DMS153 treated with DMSO at 0.1 percent for 48 hours (cell line): ENCODE measurements at regions not wholly inside any gene's neighbourhood (a gene's known extent, or its start where the extent isn't known, plus 50 kb on each side); places are given as distances from the start of the nearest gene placed in this dataset.
"Not testable (repeated sequence)": the region's sequence is repeated elsewhere in the genome, so short reads cannot be mapped to it uniquely, and the experiment has no call there.

Experiments
- DNase-seq: peaks from one replicate; lab custom pipeline; 2025; ENCODE audit not compliant: unreplicated experiment; lab: John Stamatoyannopoulos, UW

DNA sequence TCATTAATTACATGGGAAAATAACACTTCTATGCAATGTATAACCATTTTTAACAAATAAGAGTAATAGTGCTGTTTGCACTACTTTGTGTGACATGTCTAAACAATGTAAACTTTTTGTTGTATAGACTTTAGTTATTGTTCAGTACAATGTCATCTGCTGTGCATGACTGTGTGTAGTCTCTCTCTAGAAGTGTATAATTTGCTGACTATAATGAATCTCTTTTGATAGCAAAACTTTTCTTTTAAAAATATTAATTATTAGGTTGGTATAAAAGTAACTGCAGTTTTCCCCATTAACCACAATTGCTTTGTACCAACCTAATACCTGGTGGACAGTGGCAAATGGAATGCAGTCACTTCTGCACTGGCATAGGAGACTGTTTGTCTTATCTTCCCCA, 124.2 kb upstream of the SGK1 start:
- no peak for DNase-seq

GRCh38 chr6:134438837-134439236, 120.9 kb upstream of the SGK1 start:
- DNase-seq, result no peak

DNA sequence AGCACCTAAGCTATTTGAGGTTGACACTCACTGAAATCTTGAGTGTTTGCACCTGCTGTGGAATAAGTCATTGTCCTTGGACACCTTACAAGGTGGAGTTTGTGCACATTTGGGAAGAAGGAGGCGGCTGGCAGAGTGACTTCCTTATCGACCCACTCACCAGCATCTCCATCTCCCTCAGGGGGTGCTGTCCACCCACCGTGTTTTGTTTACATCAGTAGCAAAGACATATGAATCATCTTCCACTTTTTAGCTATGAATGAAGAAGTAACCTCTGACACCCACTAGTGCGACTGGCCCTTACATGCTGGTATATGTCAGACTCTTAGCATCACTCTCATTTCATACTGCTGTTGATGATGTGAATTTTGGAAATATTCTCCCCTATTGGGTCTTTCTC, 119.5 kb upstream of the SGK1 start:
- DNase-seq, result no peak

- DNase-seq, result no peak
Observed at GRCh38 chr6:134436950-134437349, 119.0 kb upstream of the SGK1 start.

- DNase-seq, result no peak
Observed at GRCh38 chr6:134436281-134436815, 118.4 kb upstream of the SGK1 start.

- DNase-seq, result no peak
Observed at GRCh38 chr6:134435814-134436280, 117.9 kb upstream of the SGK1 start.

DNA sequence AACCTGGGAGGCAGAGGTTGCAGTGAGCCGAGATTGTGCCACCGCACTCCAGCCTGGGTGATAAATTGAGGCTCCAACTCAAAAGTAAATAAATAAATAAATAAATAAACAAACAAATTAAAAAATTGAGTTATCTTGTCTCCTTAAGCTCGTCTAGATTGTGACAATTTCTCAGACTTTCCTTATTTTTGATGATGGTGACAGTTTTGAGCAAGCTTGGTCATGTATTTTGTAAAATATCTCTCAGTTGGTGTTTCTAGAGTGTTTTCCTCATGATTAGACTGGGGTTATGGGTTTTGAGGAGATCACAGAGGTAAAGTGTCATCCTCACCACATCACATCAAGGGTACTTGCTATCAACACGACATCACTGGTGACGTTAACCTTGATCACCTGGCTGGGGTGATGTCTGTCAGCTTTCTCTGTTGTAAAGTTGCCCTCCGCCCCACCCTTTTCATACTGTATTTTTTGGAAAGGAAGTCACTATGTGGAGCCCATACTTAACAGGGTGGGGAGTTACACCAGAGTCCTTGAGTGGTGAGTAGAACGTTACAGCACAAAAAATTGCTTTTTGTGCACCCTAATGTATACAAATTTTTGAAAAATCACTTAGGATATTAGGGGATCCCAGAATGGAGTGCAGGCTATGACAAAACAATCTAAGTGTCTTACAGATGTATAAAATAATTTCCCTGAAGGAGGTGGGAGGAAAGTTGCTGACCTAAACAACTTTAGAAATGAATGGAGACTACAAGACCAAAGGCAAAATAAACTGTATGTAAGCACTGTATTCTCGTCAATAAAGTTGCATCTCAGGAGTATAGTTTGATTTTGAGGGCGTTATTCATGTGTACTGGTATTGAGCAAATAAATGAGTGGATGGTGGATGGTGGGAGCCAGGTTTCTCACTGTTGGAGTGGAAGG, 116.4 kb upstream of the SGK1 start:
- DNase-seq, result no peak

DNA sequence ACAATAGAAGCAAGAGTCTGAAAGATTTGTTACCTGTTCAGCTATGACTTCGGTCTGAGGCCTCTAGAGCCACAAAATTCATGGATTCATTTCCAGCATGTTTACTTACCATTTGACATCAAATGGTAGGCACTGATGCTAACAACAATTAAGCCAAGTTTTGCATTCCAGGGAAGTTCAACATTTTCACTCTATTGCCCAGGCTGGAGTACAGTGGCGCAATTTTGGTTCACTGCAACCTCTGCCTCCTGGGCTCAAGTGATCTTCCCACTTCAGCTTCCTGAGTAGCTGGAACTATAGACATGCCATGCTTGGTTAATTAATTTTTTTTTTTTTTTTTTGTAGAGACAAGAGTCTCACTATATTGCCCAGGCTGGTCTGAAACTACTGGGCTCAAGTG, 114.1 kb upstream of the SGK1 start:
- DNase-seq, result no peak

GRCh38 chr6:134431421-134431859, 113.5 kb upstream of the SGK1 start:
- DNase-seq, result no peak

- DNase-seq, result no peak
Observed at GRCh38 chr6:134429861-134430380, 112.0 kb upstream of the SGK1 start.

DNA sequence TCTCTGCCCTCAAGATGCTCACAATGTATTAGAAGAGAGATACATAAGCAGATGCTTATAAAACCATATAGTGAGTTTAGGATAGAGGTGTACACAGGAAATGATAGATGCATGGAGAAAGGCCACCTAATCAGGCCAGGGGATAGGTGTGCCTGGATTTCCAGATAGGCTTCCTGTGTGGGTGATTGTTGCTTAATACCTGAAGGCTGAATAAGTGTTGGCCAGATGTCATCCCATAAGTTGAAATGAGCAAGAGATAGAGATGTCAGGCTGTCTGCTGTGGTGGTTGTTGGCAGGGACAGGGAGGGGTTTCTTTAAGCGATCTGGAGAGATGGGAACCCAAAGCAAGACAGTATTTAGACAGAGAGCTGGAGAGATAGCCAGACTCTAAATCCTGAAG, 109.8 kb upstream of the SGK1 start:
- DNase-seq, result no peak

GRCh38 chr6:134426623-134427022, 108.7 kb upstream of the SGK1 start:
- DNase-seq, result no peak

DNA sequence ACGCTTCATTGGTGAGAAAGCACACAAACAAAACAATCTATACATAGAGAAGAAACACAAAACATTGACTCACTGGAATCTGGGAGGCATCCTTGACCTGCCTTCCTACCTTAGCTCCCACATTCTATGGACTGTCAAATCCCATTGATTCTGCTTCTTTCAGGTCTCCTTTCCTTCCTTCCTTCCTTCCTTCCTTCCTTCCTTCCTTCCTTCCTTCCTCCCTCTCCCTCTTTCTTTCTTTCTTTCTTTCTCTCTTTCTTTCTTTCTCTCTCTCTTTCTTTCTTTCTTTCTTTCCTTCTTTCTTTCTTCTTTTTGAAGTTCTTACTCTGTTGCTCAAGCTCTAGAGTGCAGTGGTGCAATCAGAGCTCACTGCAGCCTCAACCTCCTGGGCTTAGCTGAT, 108.0 kb upstream of the SGK1 start:
- DNase-seq, result not testable (repeated sequence)

DNA sequence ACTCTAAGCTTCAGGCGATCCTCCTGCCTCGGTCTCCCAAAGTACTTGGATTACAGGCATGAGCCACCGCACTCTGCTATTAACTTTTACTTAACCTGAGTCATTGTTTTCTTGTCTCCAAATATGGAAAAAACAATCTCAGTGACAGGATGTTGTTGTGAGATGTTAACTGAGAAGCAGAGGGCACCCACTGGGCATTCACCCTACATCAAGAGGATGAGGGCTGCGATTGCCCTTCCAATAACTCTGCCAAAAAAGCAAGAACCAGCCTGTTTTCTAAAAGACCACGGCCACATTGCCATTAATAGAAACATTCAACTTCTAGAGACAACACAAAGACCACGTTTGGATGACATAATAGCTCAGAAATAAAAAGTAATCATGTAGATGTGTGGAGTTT, 107.6 kb upstream of the SGK1 start:
- no peak for DNase-seq

DNA sequence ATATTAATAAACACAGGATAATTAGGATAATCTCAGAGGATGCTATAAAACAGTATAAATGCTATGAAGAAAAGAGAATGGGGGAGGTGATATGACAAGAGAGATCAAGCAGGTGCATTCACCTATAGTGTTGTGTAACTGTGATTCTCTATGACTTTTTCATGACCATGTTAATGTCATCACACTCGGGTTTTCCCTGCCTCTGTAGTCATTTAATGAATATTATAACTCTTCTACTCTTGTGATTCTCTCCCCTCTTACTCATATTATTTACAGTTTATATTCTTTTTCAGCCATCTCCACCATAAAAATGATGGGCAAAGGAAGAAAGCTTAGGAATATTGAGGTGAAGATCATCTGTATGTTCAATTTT, 106.9 kb upstream of the SGK1 start:
- no peak for DNase-seq

GRCh38 chr6:134424165-134424797, 106.4 kb upstream of the SGK1 start:
- no peak for DNase-seq

DNA sequence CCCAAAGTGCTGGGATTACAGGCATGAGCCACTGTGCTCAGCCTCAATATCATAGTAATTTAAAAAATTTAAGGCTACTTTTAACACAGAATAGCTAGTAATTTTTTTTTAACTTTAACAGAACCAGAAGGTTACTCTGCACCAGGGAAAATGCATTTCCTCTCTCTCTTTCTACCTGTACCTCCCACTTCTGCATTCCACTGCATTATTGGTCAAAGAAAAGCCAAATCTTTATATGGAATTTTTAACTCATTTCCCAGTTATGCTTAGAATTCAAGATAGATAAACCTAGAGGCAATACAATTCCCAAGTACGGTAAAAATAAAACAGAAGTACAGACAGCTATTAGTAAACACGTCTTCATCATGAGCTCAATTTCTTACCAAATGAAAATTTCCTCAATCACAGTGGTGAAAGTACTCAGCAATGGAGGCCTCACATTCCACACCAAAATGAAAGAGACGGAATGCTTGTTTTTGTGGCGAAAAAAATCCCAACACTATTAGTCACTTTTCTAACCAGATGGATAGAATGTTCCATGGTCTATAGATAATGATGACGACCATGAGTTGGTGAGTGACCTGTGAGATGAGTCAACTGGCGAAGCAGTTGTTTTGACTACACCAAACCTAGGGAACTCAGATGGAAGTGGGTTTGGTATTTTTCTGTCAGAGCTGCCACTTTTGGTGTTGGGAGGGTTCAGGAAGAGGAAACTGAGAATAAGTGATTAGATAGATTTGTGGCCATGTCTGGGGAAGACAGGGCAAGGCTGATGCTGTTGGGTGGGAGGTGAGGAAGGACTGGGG, 104.7 kb upstream of the SGK1 start:
- no peak for DNase-seq

- no peak for DNase-seq
Observed at GRCh38 chr6:134421501-134421900, 103.6 kb upstream of the SGK1 start.

- no peak for DNase-seq
Observed at GRCh38 chr6:134420614-134421181, 102.8 kb upstream of the SGK1 start.

GRCh38 chr6:134419716-134420115, 101.8 kb upstream of the SGK1 start:
- DNase-seq, result no peak
